ENCODE measurements at regions not wholly inside any gene's neighbourhood (a gene's known extent, or its start where the extent isn't known, plus 50 kb on each side); places are given as distances from the start of the nearest gene placed in this dataset.

GRCh38 chr4:140246216-140246615, 92.2 kb upstream of the MAML3 start:
- Mint-ChIP-seq H3K27me3 (no peaks in the 10 kb centered on the region), H3K27ac (no peak overlapping the region), H3K4me1 (ENCODE audit: low read depth) (peaks cover 23% of the 10 kb centered on the region), H3K4me3 (no peak overlapping the region), H3K9me3 (no peaks in the 10 kb centered on the region), H3K36me3 (ENCODE audit: low read depth) (no peaks in the 10 kb centered on the region)

- Mint-ChIP-seq H3K4me3 (no peak overlapping the region), H3K4me1 (ENCODE audit: low read depth) (peaks cover 23% of the 10 kb centered on the region), H3K27ac (no peak overlapping the region), H3K36me3 (ENCODE audit: low read depth) (no peaks in the 10 kb centered on the region), H3K9me3 (no peaks in the 10 kb centered on the region), H3K27me3 (no peaks in the 10 kb centered on the region)
Measured at GRCh38 chr4:140244328-140244727, 90.3 kb upstream of the MAML3 start.

- Mint-ChIP-seq H3K36me3 (ENCODE audit: low read depth) (no peaks in the 10 kb centered on the region), H3K4me3 (peak overlapping the region; percentile 30), H3K9me3 (no peaks in the 10 kb centered on the region), H3K27ac (peak overlapping the region; percentile 23), H3K4me1 (ENCODE audit: low read depth) (peaks cover 23% of the 10 kb centered on the region), H3K27me3 (no peaks in the 10 kb centered on the region)
Measured at GRCh38 chr4:140243278-140243753, 89.3 kb upstream of the MAML3 start.

DNA sequence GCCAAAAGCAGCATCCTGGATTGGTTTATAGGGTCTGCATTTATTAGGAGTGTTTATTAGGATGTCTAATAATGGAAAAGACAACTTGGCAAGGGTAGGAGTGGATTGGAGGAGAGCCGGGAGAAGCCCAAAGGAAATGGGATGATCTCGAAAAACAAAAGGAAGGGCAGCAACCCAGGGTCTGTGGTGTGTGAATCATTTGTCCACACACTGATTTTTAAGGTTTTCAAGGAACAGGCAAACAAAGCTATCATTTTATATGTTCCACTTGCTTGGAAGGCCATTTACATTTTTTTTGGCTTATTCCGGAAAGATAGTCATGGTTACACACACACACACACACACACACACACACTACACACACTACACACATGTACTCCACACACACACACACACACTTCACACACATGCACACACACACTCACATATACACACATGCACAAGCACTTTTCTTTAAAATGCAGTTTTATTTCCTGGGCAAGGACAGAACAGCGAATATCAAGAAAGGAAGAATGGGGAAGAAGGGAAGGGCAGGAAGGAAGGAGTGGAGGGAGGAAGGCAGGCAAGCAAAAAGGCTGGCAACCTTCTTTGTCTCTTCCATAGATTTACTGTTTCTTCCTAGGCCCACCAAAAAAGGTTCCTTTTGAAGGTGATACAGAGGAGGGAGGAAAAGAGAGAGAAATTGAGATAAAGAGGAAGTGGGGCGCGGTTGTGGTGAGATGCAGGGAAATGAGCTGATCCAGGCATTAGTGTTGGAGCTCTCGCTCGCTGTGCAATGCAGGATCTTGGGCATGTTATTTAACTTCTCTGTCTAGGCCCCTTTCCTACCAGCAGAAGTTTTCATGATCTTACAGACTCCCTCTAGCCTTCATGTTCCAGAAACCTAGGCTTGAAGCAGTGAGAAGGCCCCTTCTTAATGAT, 88.6 kb upstream of the MAML3 start:
- H3K36me3 Mint-ChIP-seq (ENCODE audit: low read depth), result no peaks in the 10 kb centered on the region
- H3K4me1 Mint-ChIP-seq (ENCODE audit: low read depth), result peaks cover 29% of the 10 kb centered on the region
- H3K4me3 Mint-ChIP-seq, result no peak overlapping the region
- no peaks in the 10 kb centered on the region for H3K9me3 Mint-ChIP-seq
- no peaks in the 10 kb centered on the region for H3K27me3 Mint-ChIP-seq
- peak overlapping the region; percentile 23 for H3K27ac Mint-ChIP-seq

- Mint-ChIP-seq H3K27ac (no peak overlapping the region), H3K4me3 (no peak overlapping the region), H3K36me3 (ENCODE audit: low read depth) (no peaks in the 10 kb centered on the region), H3K27me3 (peaks cover 4% of the 10 kb centered on the region), H3K4me1 (ENCODE audit: low read depth) (peaks cover 39% of the 10 kb centered on the region), H3K9me3 (no peaks in the 10 kb centered on the region)
Measured at GRCh38 chr4:140240237-140240636, 86.3 kb upstream of the MAML3 start.

- peaks cover 4% of the 10 kb centered on the region for H3K27me3 Mint-ChIP-seq
- H3K9me3 Mint-ChIP-seq, result no peaks in the 10 kb centered on the region
- H3K27ac Mint-ChIP-seq, result no peak overlapping the region
- no peak overlapping the region for H3K4me3 Mint-ChIP-seq
- peaks cover 48% of the 10 kb centered on the region for H3K4me1 Mint-ChIP-seq (ENCODE audit: low read depth)
- no peaks in the 10 kb centered on the region for H3K36me3 Mint-ChIP-seq (ENCODE audit: low read depth)
Measured at GRCh38 chr4:140239311-140239710, 85.3 kb upstream of the MAML3 start.

DNA sequence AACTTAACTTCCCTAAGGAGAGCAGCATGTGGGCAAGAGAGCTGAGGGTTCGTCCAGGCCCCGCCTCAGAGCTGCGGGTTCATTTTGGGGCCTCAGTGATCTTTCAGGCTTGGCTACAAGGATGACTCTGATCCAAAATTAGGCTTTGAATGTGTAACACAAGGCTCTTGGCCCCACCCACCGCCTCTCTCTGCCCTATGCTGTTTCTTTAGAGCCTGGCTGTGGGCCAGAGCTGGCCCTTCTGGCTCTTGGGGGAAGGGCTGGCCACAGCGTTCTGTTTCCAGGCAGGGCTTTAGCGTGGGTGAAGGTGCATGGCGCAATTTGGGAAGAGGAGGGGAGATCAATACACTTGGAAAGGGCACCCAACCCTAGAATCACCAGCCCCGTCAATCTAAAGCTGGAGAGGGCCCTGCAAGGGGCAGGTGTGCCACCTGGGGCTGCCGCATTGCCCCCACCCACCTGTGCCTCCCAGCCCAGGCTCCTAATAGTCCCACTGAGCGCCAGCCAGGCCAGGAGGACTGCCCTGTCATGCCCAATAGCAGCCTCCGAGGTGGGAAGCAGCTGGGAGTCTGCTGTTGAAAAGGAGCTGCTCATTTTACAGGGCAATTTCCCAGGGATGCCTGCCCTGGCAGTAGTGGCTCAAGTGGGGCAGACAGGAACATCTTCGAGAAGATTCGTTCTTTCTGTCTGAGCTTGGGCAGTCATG, 84.5 kb upstream of the MAML3 start:
- no peaks in the 10 kb centered on the region for H3K9me3 Mint-ChIP-seq
- no peak overlapping the region for H3K4me3 Mint-ChIP-seq
- H3K27me3 Mint-ChIP-seq, result peaks cover 4% of the 10 kb centered on the region
- H3K4me1 Mint-ChIP-seq (ENCODE audit: low read depth), result peaks cover 49% of the 10 kb centered on the region
- no peak overlapping the region for H3K27ac Mint-ChIP-seq
- H3K36me3 Mint-ChIP-seq (ENCODE audit: low read depth), result no peaks in the 10 kb centered on the region

GRCh38 chr4:140237616-140238350, 83.8 kb upstream of the MAML3 start:
- Mint-ChIP-seq H3K36me3 (ENCODE audit: low read depth) (no peaks in the 10 kb centered on the region), H3K4me3 (no peak overlapping the region), H3K4me1 (ENCODE audit: low read depth) (peaks cover 43% of the 10 kb centered on the region), H3K27me3 (peaks cover 4% of the 10 kb centered on the region), H3K9me3 (no peaks in the 10 kb centered on the region), H3K27ac (no peak overlapping the region)

- no peaks in the 10 kb centered on the region for H3K9me3 Mint-ChIP-seq
- no peaks in the 10 kb centered on the region for H3K36me3 Mint-ChIP-seq (ENCODE audit: low read depth)
- H3K27me3 Mint-ChIP-seq, result peaks cover 8% of the 10 kb centered on the region
- no peak overlapping the region for H3K27ac Mint-ChIP-seq
- peaks cover 34% of the 10 kb centered on the region for H3K4me1 Mint-ChIP-seq (ENCODE audit: low read depth)
- no peak overlapping the region for H3K4me3 Mint-ChIP-seq
Measured at GRCh38 chr4:140236654-140237169, 82.7 kb upstream of the MAML3 start.

- peaks cover 15% of the 10 kb centered on the region for H3K27me3 Mint-ChIP-seq
- H3K27ac Mint-ChIP-seq, result peak overlapping the region; percentile 93
- H3K4me1 Mint-ChIP-seq (ENCODE audit: low read depth), result peaks cover 34% of the 10 kb centered on the region
- peak overlapping the region; percentile 68 for H3K4me3 Mint-ChIP-seq
- H3K9me3 Mint-ChIP-seq, result no peaks in the 10 kb centered on the region
- no peaks in the 10 kb centered on the region for H3K36me3 Mint-ChIP-seq (ENCODE audit: low read depth)
Measured at GRCh38 chr4:140234697-140235060, 80.7 kb upstream of the MAML3 start.

DNA sequence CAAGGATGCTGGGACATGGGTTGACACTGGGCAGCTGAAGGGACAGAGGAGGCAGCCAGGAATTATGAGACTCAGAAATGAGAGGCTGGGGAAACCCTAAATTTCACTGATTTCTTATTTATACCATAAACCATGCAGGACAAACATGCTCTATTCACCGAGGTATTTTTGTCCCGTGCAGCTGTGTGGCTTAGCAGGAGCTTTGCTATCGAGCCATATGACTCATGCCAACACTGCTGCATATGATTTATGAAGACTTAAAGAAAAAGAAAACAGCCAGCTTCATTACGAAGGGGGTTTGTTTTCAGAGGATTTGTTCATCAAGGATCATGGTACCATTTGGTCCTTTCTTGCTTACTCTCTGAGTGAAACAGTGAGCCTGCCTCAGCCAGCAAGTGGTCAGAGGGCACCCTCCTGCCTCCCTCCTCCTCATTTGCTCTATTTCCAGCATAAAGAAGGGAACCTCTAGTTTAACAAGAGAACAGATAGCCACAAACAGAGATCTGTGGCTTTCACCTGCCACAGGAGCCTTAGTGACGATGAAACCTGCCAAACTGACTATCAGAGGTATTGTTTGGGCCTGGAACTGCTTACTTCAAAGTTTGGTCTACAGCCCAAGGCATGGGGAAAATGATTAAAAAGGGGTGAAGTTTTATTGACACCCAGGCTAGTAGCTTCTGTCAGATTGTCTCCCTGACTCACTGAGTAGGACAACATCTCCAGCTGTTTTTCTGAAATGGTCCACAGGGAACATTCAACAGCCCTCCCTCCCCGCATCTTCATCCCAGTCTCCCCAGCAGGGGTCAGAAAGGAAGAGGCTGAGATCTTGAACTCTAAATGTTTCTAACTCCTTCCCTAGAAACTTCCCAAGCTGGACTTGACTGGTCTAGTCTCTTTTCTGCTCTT, 80.1 kb upstream of the MAML3 start:
- H3K36me3 Mint-ChIP-seq (ENCODE audit: low read depth), result no peaks in the 10 kb centered on the region
- peaks cover 34% of the 10 kb centered on the region for H3K4me1 Mint-ChIP-seq (ENCODE audit: low read depth)

GRCh38 chr4:140229881-140230280, 75.9 kb upstream of the MAML3 start:
- no peak overlapping the region for H3K4me3 Mint-ChIP-seq
- H3K27ac Mint-ChIP-seq, result no peak overlapping the region
- H3K36me3 Mint-ChIP-seq (ENCODE audit: low read depth), result no peaks in the 10 kb centered on the region
- peaks cover 15% of the 10 kb centered on the region for H3K4me1 Mint-ChIP-seq (ENCODE audit: low read depth)
- no peaks in the 10 kb centered on the region for H3K9me3 Mint-ChIP-seq
- H3K27me3 Mint-ChIP-seq, result peaks cover 13% of the 10 kb centered on the region

More for the DNA sequence above, 80.1 kb upstream of the MAML3 start:
- Mint-ChIP-seq H3K27me3 (peaks cover 17% of the 10 kb centered on the region), H3K4me3 (peak overlapping the region; percentile 68), H3K27ac (peak overlapping the region; percentile 93), H3K9me3 (no peaks in the 10 kb centered on the region)

DNA sequence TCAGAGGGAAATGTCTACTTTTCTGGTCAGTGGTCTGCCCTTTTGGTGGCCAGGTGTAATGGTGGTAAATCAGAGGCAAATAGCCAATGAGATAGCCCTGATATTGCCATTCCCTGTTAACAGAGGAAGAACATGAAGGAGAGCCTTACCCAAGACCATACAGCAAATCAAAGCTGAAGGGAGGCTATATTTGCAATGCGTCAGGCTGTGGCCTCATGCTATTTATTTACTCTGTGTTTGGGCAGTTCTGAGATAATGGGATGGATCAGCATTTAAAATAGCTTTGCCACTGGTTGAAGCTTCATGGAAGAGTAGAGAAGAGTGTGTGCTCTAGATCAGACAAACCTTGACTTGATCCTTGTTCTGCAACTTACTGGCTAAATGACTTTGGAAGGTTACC, 73.3 kb upstream of the MAML3 start:
- H3K36me3 Mint-ChIP-seq (ENCODE audit: low read depth), result no peaks in the 10 kb centered on the region
- no peaks in the 10 kb centered on the region for H3K4me1 Mint-ChIP-seq (ENCODE audit: low read depth)
- no peak overlapping the region for H3K27ac Mint-ChIP-seq
- peaks cover 13% of the 10 kb centered on the region for H3K27me3 Mint-ChIP-seq
- no peaks in the 10 kb centered on the region for H3K9me3 Mint-ChIP-seq
- no peak overlapping the region for H3K4me3 Mint-ChIP-seq

Data from stimulated activated naive CD8-positive, alpha-beta T cell treated with anti-CD3 and anti-CD28 coated beads, Interleukin-15, Interleukin-2, amounts not matched to agents 100 ng/mL and 50 ng/mL, for 24 hours (primary cell).